ENCODE measurements at regions not wholly inside any gene's neighbourhood (a gene's known extent, or its start where the extent isn't known, plus 50 kb on each side); places are given as distances from the start of the nearest gene placed in this dataset.

- Histone ChIP-seq H3K4me3 (ENCODE audit: low read depth, low read length) (no peak overlapping the region), H3K4me1 (no peaks in the 10 kb centered on the region), H3K9me3 (no peaks in the 10 kb centered on the region), H3K27me3 (replicated peaks; ENCODE audit: control insufficient read depth, insufficient read depth, low read length) (no peaks in the 10 kb centered on the region), H3K36me3 (ENCODE audit: control insufficient read depth, insufficient read depth, low read length) (no peaks in the 10 kb centered on the region)
- intact Hi-C loops (cut with micrococcal nuclease; ENCODE audit: unreplicated experiment) = no loop called here
- no TSS peak for BruUV-seq (replicated peaks)
- H3K4me3 Mint-ChIP-seq (ENCODE audit: unreplicated experiment) = no peak overlapping the region
- TF ChIP-seq, protein P1, sequence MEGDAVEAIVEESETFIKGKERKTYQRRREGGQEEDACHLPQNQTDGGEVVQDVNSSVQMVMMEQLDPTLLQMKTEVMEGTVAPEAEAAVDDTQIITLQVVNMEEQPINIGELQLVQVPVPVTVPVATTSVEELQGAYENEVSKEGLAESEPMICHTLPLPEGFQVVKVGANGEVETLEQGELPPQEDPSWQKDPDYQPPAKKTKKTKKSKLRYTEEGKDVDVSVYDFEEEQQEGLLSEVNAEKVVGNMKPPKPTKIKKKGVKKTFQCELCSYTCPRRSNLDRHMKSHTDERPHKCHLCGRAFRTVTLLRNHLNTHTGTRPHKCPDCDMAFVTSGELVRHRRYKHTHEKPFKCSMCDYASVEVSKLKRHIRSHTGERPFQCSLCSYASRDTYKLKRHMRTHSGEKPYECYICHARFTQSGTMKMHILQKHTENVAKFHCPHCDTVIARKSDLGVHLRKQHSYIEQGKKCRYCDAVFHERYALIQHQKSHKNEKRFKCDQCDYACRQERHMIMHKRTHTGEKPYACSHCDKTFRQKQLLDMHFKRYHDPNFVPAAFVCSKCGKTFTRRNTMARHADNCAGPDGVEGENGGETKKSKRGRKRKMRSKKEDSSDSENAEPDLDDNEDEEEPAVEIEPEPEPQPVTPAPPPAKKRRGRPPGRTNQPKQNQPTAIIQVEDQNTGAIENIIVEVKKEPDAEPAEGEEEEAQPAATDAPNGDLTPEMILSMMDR (IDR thresholded peaks at IDR 0.05; ENCODE audit: insufficient read depth in 1 of 2, low read depth in 1 of 2, low read length in 1 of 2, severe bottlenecking in 1 of 2, unreplicated experiment in 1 of 2) = no peak
- ChIA-PET POLR2A (no interaction called here), CTCF (no interaction called here)
- H3K9me3 Mint-ChIP-seq (ENCODE audit: unreplicated experiment) = no peaks in the 10 kb centered on the region
- DNase-seq = no peak
- no peak overlapping the region for H3K27ac Mint-ChIP-seq (ENCODE audit: unreplicated experiment)
- peaks cover 8% of the 10 kb centered on the region for H3K27me3 Mint-ChIP-seq (ENCODE audit: insufficient read depth, unreplicated experiment)
- no peaks in the 10 kb centered on the region for H3K4me1 Mint-ChIP-seq (ENCODE audit: low read depth, unreplicated experiment)
- H3K36me3 Mint-ChIP-seq (ENCODE audit: insufficient read depth, unreplicated experiment) = no peaks in the 10 kb centered on the region
Observed at GRCh38 chr1:88318740-88319139, 365.3 kb upstream of the PKN2 start.

GRCh38 chr1:88320291-88320690 is 363.8 kb upstream of the PKN2 start:
- intact Hi-C loops (cut with micrococcal nuclease; ENCODE audit: unreplicated experiment) = no loop called here
- Histone ChIP-seq H3K4me3 (ENCODE audit: low read depth, low read length) (no peak overlapping the region), H3K27me3 (replicated peaks; ENCODE audit: control insufficient read depth, insufficient read depth, low read length) (no peaks in the 10 kb centered on the region), H3K36me3 (ENCODE audit: control insufficient read depth, insufficient read depth, low read length) (no peaks in the 10 kb centered on the region), H3K4me1 (no peaks in the 10 kb centered on the region), H3K9me3 (no peaks in the 10 kb centered on the region)
- no peaks in the 10 kb centered on the region for H3K4me1 Mint-ChIP-seq (ENCODE audit: low read depth, unreplicated experiment)
- CTCF ChIA-PET = no interaction called here
- BruUV-seq (replicated peaks) = no TSS peak
- no peak for DNase-seq
- no peaks in the 10 kb centered on the region for H3K9me3 Mint-ChIP-seq (ENCODE audit: unreplicated experiment)
- POLR2A ChIA-PET = no interaction called here
- H3K27me3 Mint-ChIP-seq (ENCODE audit: insufficient read depth, unreplicated experiment) = peaks cover 6% of the 10 kb centered on the region
- TF ChIP-seq, protein P1 (IDR thresholded peaks at IDR 0.05; ENCODE audit: insufficient read depth in 1 of 2, low read depth in 1 of 2, low read length in 1 of 2, severe bottlenecking in 1 of 2, unreplicated experiment in 1 of 2) = no peak
- H3K4me3 Mint-ChIP-seq (ENCODE audit: unreplicated experiment) = no peak overlapping the region
- H3K36me3 Mint-ChIP-seq (ENCODE audit: insufficient read depth, unreplicated experiment) = no peaks in the 10 kb centered on the region
- H3K27ac Mint-ChIP-seq (ENCODE audit: unreplicated experiment) = no peak overlapping the region

DNA sequence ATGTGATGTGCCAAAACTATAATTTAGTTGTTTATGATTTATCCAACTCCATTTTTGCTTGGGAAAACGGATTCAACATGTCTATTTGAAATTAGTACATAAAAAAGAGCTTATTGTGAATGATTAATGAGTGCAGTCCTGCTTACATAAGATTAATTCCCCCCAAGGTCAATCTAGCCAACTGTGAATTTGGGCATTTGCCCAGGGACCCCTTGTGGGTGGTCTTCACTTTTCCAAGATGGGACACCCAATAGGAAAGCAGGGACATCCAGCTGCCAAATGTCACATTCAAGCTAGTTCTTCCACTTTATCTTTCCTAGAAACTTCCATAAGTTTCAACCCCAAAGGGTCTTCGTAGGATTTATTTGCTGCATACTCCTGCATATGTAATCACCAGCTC is 362.4 kb upstream of the PKN2 start:
- no peak for DNase-seq
- intact Hi-C loops (cut with micrococcal nuclease; ENCODE audit: unreplicated experiment) = no loop called here
- Histone ChIP-seq H3K36me3 (ENCODE audit: control insufficient read depth, insufficient read depth, low read length) (no peaks in the 10 kb centered on the region), H3K4me3 (ENCODE audit: low read depth, low read length) (no peak overlapping the region), H3K27me3 (replicated peaks; ENCODE audit: control insufficient read depth, insufficient read depth, low read length) (no peaks in the 10 kb centered on the region), H3K4me1 (no peaks in the 10 kb centered on the region), H3K9me3 (no peaks in the 10 kb centered on the region)
- no TSS peak for BruUV-seq (replicated peaks)
- H3K27me3 Mint-ChIP-seq (ENCODE audit: insufficient read depth, unreplicated experiment) = peaks cover 6% of the 10 kb centered on the region
- no peaks in the 10 kb centered on the region for H3K36me3 Mint-ChIP-seq (ENCODE audit: insufficient read depth, unreplicated experiment)
- ChIA-PET CTCF (no interaction called here), POLR2A (no interaction called here)
- no peak overlapping the region for H3K4me3 Mint-ChIP-seq (ENCODE audit: unreplicated experiment)
- no peak overlapping the region for H3K27ac Mint-ChIP-seq (ENCODE audit: unreplicated experiment)
- TF ChIP-seq, protein P1 (IDR thresholded peaks at IDR 0.05; ENCODE audit: insufficient read depth in 1 of 2, low read depth in 1 of 2, low read length in 1 of 2, severe bottlenecking in 1 of 2, unreplicated experiment in 1 of 2) = no peak
- H3K4me1 Mint-ChIP-seq (ENCODE audit: low read depth, unreplicated experiment) = no peaks in the 10 kb centered on the region
- no peaks in the 10 kb centered on the region for H3K9me3 Mint-ChIP-seq (ENCODE audit: unreplicated experiment)

Measured in Caco-2 (cell line).